ENCODE measurements at regions not wholly inside any gene's neighbourhood (a gene's known extent, or its start where the extent isn't known, plus 50 kb on each side); places are given as distances from the start of the nearest gene placed in this dataset.

DNA sequence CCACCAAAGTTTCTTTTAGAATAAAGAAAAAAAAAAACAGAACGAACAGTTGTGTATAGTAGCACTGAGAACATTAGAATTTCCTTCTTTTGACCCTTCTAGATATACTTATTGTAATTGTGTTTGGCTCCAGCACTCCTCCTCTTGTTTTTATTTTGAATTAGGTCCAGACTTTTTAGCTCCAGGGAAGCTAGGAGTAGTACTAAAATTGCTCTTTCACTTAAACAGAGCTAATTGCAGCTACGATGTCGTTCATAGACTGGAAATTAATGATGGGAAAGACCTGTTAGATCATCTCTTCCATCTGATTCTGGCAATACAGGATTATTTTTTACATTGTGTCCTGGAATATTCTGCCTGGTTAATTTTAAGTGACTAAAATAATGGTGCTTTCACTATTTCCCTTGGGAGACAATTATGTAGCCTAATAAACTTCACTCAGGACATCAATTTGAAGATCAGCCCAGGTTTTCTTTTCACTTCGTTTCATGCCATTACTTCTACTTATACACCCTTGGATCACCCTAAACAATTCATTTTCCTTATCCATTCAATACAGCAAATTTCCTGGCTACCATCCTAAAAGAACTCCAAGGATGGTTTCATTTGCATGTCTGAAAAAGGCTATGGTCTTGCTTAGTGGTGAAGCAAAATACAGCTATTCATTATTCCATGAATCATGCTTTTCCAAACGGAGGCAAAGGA lies 480.8 kb upstream of the TECRL start:
- no peak for FAIRE-seq
- Histone ChIP-seq H2BK120ac (replicated peaks; ENCODE audit: low read depth, low read length) (no peak overlapping the region), H3K4me2 (ENCODE audit: insufficient read depth in 1 of 2, low read depth in 2 of 2, low read length in 2 of 2) (no peak overlapping the region), H3K4ac (replicated peaks; ENCODE audit: insufficient read length, low read depth, low read length) (no peak overlapping the region), H2AFZ (ENCODE audit: low read length) (no peak overlapping the region), H3K14ac (ENCODE audit: insufficient read length) (no peak overlapping the region), H3K27ac (ENCODE audit: low read depth, low read length) (no peak overlapping the region), H3K56ac (replicated peaks; ENCODE audit: insufficient read length, low read depth, low read length) (no peak overlapping the region), H2AK5ac (ENCODE audit: low read depth, low read length) (no peak overlapping the region), H4K5ac (ENCODE audit: insufficient read length, low read depth, low read length) (no peak overlapping the region), H2BK20ac (ENCODE audit: low read length) (no peak overlapping the region), H4K20me1 (replicated peaks in 1 of 2; ENCODE audit: control insufficient read depth in 1 of 2, insufficient read depth in 2 of 2, low read length in 2 of 2) (no peaks in the 10 kb centered on the region), H3K79me1 (ENCODE audit: low read depth, low read length) (no peaks in the 10 kb centered on the region), H3K23me2 (ENCODE audit: low read depth, low read length) (no peaks in the 10 kb centered on the region), H2BK5ac (ENCODE audit: low read depth, low read length) (no peak overlapping the region), H3K4me1 (replicated peaks in 1 of 4; ENCODE audit: control insufficient read depth in 3 of 4, insufficient read depth in 4 of 4, low read length in 3 of 4) (peaks cover 0 to 3% (median 0%) of the 10 kb centered on the region in 4 experiments; a peak in 2 of 7 replicates), H2BK12ac (ENCODE audit: low read depth, low read length) (no peak overlapping the region), H4K91ac (replicated peaks; ENCODE audit: insufficient read length, low read length) (no peak overlapping the region), H4K8ac (ENCODE audit: extremely low read depth, insufficient read depth, low read length) (no peak overlapping the region), H3K23ac (ENCODE audit: insufficient read length) (no peak overlapping the region), H3K27me3 (replicated peaks in 1 of 4; ENCODE audit: control insufficient read depth in 3 of 4, extremely low read depth in 1 of 4, insufficient read depth in 3 of 4, low read length in 3 of 4) (no peaks in the 10 kb centered on the region), H3K4me3 (ENCODE audit: extremely low read depth in 1 of 4, insufficient read depth in 2 of 4, low read depth in 3 of 4, low read length in 4 of 4) (no peak overlapping the region), H2BK15ac (ENCODE audit: low read length) (no peak overlapping the region), H3K36me3 (ENCODE audit: control insufficient read depth in 2 of 4, insufficient read depth in 4 of 4, low read length in 3 of 4) (no peaks in the 10 kb centered on the region), H3K79me2 (ENCODE audit: control insufficient read depth in 1 of 2, insufficient read depth in 2 of 2, low read length in 2 of 2) (no peaks in the 10 kb centered on the region), H3K9ac (replicated peaks in 1 of 4; ENCODE audit: extremely low read depth in 1 of 4, low read depth in 3 of 4, low read length in 3 of 4) (no peak overlapping the region), H3K9me3 (ENCODE audit: insufficient read depth in 2 of 2, low read depth in 1 of 2, low read length in 1 of 2) (no peaks in the 10 kb centered on the region), H3K18ac (ENCODE audit: extremely low read depth, low read length) (no peak overlapping the region)
- ChIA-PET POLR2A (ENCODE audit: partially characterized antibody) (no interaction called here), CTCF (ENCODE audit: partially characterized antibody) (no interaction called here)
- 73% methylated on average over 5 of the region's 5 CpGs; no CpG with 5 or more reads in 1 of the 2 experiments for WGBS, 2 experiments (ENCODE audit: extremely low coverage in 1 of 2, insufficient coverage in 1 of 2, insufficient read length in 1 of 2, insufficient replicate concordance in 2 of 2, low coverage in 1 of 2, low lambda C conversion rate in 2 of 2, missing lambda C conversion rate in 1 of 2)
- DNase-seq (ENCODE audit: low read depth in 1 of 2, low spot score in 2 of 2): no peak
- TF ChIP-seq GABPA (IDR thresholded peaks at IDR 0.05; ENCODE audit: borderline replicate concordance, insufficient read depth, low read length): no peak
- TF ChIP-seq RFX5 (IDR thresholded peaks at IDR 0.05; ENCODE audit: borderline replicate concordance, low read depth, low read length): no peak
- TF ChIP-seq SUZ12 (IDR thresholded peaks at IDR 0.05; ENCODE audit: low read length): no peak
- TF ChIP-seq HDAC6 (IDR thresholded peaks at IDR 0.05; ENCODE audit: low read depth, low read length): no peak
- no peak for TF ChIP-seq HDAC2 (IDR thresholded peaks at IDR 0.05; ENCODE audit: borderline replicate concordance in 1 of 2, low read depth in 2 of 2, low read length in 2 of 2)
- no peak for TF ChIP-seq RBBP5 (IDR thresholded peaks at IDR 0.05; ENCODE audit: borderline replicate concordance, low read depth, low read length)
- TF ChIP-seq CHD1 (IDR thresholded peaks at IDR 0.05; ENCODE audit: low read depth, low read length): no peak
- TF ChIP-seq POLR2AphosphoS5 (IDR thresholded peaks at IDR 0.05; ENCODE audit: low read depth, low read length): no peak
- TF ChIP-seq CHD2 (IDR thresholded peaks at IDR 0.05; ENCODE audit: low read length): no peak
- no peak for TF ChIP-seq TAF7 (optimal IDR thresholded peaks at IDR 0.05; ENCODE audit: borderline replicate concordance, low read depth, low read length)
- TF ChIP-seq JUND (IDR thresholded peaks at IDR 0.05; ENCODE audit: low read length): no peak
- TF ChIP-seq, protein P1, sequence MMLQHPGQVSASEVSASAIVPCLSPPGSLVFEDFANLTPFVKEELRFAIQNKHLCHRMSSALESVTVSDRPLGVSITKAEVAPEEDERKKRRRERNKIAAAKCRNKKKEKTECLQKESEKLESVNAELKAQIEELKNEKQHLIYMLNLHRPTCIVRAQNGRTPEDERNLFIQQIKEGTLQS (IDR thresholded peaks at IDR 0.05; ENCODE audit: insufficient read depth, low read depth, low read length): no peak
